ENCODE measurements at regions not wholly inside any gene's neighbourhood (a gene's known extent, or its start where the extent isn't known, plus 50 kb on each side); places are given as distances from the start of the nearest gene placed in this dataset.

DNA sequence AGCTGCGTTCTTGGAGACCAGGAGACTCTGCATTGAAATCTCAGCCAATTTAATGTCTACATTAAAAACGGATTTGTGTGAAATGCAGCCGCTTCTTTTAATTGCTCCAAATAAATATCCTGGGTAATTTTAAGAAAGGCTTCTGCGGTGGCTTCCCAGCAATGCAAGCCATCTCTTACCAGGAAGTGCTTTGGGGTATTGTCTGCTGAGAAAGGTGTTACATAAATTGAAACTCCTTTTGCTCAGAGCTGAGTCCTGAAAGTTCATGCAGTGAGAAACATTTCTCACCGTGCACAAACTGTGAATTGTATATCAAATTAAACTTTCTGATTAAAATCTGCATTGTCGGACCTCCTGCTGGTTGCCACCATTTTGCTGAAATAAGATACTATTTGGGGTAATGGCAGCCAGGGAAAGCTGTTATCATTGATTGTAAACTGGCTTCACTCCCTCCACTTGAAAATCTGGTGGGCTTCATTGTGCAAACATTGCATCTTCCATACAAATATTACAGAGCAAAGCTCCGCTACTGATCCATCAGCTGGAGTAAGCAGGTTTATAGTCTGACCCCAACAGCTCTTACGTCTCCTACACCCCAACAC is 59.5 kb downstream of the ZIC5 start:
- TF ChIP-seq POLR2AphosphoS5 (IDR thresholded peaks at IDR 0.05; ENCODE audit: low read depth, low read length) (no peak), TAF1 (IDR thresholded peaks at IDR 0.05; ENCODE audit: borderline replicate concordance, insufficient read depth, low read length) (no peak), FOXP2 (optimal IDR thresholded peaks at IDR 0.05; ENCODE audit: borderline replicate concordance, extremely low read depth, extremely low read length, insufficient read depth) (no peak), SIN3A (IDR thresholded peaks at IDR 0.05; ENCODE audit: borderline replicate concordance, insufficient read depth, low read length) (no peak)
- TF ChIP-seq, protein P1, sequence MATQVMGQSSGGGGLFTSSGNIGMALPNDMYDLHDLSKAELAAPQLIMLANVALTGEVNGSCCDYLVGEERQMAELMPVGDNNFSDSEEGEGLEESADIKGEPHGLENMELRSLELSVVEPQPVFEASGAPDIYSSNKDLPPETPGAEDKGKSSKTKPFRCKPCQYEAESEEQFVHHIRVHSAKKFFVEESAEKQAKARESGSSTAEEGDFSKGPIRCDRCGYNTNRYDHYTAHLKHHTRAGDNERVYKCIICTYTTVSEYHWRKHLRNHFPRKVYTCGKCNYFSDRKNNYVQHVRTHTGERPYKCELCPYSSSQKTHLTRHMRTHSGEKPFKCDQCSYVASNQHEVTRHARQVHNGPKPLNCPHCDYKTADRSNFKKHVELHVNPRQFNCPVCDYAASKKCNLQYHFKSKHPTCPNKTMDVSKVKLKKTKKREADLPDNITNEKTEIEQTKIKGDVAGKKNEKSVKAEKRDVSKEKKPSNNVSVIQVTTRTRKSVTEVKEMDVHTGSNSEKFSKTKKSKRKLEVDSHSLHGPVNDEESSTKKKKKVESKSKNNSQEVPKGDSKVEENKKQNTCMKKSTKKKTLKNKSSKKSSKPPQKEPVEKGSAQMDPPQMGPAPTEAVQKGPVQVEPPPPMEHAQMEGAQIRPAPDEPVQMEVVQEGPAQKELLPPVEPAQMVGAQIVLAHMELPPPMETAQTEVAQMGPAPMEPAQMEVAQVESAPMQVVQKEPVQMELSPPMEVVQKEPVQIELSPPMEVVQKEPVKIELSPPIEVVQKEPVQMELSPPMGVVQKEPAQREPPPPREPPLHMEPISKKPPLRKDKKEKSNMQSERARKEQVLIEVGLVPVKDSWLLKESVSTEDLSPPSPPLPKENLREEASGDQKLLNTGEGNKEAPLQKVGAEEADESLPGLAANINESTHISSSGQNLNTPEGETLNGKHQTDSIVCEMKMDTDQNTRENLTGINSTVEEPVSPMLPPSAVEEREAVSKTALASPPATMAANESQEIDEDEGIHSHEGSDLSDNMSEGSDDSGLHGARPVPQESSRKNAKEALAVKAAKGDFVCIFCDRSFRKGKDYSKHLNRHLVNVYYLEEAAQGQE (IDR thresholded peaks at IDR 0.05; ENCODE audit: insufficient read depth in 1 of 2, low read depth in 2 of 2, low read length in 2 of 2), result no peak

DNA sequence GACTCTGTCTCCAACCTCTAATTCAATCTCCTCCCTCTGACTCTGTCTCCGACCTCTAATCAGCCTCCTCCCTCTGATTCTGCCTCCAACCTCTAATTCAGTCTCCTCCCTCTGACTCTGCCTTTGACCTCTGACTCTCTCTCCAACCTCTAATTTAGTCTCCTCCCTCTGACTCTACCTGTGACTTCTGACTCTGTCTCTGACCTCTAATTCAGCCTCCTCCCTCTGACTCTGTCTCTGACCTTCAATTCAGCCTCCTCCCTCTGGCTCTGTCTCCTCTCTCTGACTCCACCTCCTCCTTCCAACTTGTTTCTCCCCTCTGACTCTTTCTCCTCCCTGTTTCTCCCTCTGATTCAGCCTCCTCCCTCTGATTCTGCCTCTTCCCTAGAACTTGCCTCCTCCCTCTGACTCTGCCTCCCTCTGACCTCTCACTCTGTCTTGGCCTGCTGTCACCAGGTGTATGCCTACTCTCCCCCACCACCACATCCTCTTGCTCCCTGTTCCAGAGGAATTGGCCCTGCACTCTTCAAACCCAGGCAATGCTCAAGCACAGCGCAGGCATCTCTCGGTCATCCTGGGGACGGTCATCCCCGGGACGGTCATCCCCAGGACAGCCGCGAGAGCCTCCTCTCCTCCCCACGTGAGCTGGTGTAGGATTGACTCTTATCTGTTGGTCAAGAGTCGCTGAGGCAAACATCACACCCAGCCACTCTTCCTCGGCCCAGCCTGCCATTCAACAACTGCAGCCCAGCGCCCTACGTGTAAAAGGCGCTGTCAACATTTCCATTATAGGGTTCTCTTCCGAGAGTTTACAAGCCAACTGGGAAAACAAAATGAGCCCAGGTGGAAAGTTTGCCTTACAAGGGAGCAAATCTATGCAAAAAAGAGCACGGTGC is 60.2 kb downstream of the ZIC5 start:
- no peak for TF ChIP-seq SIN3A (IDR thresholded peaks at IDR 0.05; ENCODE audit: borderline replicate concordance, insufficient read depth, low read length)
- TF ChIP-seq FOXP2 (optimal IDR thresholded peaks at IDR 0.05; ENCODE audit: borderline replicate concordance, extremely low read depth, extremely low read length, insufficient read depth), result no peak
- no peak for TF ChIP-seq POLR2AphosphoS5 (IDR thresholded peaks at IDR 0.05; ENCODE audit: low read depth, low read length)
- TF ChIP-seq, protein P1 (IDR thresholded peaks at IDR 0.05; ENCODE audit: insufficient read depth in 1 of 2, low read depth in 2 of 2, low read length in 2 of 2), result no peak
- no peak for TF ChIP-seq TAF1 (IDR thresholded peaks at IDR 0.05; ENCODE audit: borderline replicate concordance, insufficient read depth, low read length)

DNA sequence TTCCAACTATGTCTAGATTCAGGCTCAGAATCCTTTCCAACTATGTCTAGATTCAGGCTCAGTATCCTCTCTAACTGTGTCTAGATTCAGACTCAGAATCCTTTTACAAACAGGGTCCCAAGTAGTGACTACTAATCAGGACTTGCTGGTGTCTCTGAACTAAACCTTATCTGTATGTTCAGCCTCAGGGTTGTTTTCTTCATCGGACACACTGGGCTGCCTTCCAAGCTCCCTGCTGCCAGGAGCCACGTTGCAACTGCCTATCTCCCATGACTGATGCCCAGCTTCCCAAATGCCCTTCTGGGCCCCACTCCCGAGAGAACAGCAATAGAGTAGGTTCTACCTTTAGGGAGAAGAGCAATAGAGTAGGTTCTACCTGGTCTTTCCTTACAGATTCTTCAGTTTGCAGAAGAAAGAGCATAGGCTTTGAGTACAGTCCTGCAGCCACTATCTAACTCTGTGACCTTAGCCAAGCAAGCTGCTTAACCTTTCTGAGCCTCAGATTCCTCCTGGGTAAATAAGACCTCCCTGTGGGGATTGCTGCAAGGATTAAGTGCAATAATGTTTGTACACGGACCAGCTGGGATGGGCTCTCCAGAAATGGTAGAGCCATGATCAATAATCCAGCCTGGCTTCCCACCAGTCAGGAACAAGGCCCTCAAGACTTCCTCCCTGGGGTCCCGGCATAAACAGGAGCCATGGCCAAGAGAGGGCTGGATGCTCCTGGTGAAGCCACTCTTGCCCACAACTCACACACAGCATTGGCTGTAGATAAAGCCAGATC is 61.5 kb downstream of the ZIC5 start:
- TF ChIP-seq POLR2AphosphoS5 (IDR thresholded peaks at IDR 0.05; ENCODE audit: low read depth, low read length) (no peak), FOXP2 (optimal IDR thresholded peaks at IDR 0.05; ENCODE audit: borderline replicate concordance, extremely low read depth, extremely low read length, insufficient read depth) (no peak), SIN3A (IDR thresholded peaks at IDR 0.05; ENCODE audit: borderline replicate concordance, insufficient read depth, low read length) (no peak), TAF1 (IDR thresholded peaks at IDR 0.05; ENCODE audit: borderline replicate concordance, insufficient read depth, low read length) (no peak)
- TF ChIP-seq, protein P1 (IDR thresholded peaks at IDR 0.05; ENCODE audit: insufficient read depth in 1 of 2, low read depth in 2 of 2, low read length in 2 of 2), result no peak

DNA sequence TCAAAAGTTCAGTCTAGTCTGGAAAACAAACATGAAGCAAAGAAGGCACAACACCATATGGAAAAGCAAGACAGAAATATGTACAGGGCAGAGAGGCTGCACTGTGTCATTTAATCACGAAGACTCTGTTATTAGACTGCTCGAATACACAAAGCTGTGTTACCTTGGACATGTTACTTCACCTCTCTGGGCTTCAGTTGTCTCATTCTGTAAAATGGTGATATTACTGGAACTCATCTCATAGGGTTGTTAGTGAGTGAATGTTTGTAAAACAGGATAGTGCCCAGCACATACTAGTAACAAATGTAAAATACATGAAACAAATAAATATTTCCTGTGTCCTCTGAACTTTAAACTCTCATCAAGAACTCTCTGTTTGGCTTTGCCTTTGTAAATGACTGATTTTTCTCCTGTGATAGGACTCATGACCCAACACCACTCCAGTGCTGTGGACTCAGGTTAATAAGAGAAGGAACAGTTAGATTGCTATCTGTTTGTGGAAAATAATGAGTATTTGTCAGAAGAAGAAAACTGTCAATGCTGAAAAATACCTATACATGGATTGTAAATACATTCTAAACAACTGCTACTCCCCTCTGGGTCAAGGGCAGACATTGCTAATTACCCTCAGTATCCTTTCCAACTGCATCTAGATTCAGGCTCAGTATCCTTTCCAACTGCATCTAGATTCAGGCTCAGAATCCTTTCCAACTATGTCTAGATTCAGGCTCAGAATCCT is 62.3 kb downstream of the ZIC5 start:
- TF ChIP-seq, protein P1 (IDR thresholded peaks at IDR 0.05; ENCODE audit: insufficient read depth in 1 of 2, low read depth in 2 of 2, low read length in 2 of 2), result no peak
- TF ChIP-seq FOXP2 (optimal IDR thresholded peaks at IDR 0.05; ENCODE audit: borderline replicate concordance, extremely low read depth, extremely low read length, insufficient read depth) (no peak), TAF1 (IDR thresholded peaks at IDR 0.05; ENCODE audit: borderline replicate concordance, insufficient read depth, low read length) (no peak), POLR2AphosphoS5 (IDR thresholded peaks at IDR 0.05; ENCODE audit: low read depth, low read length) (no peak), SIN3A (IDR thresholded peaks at IDR 0.05; ENCODE audit: borderline replicate concordance, insufficient read depth, low read length) (no peak)

All from PFSK-1 (cell line).